DMS53 treated with DMSO at 0.1 percent for 48 hours (cell line): ENCODE measurements at regions not wholly inside any gene's neighbourhood (a gene's known extent, or its start where the extent isn't known, plus 50 kb on each side); places are given as distances from the start of the nearest gene placed in this dataset.

Experiments used
- DNase-seq: peaks from one replicate; lab custom pipeline; 2025; ENCODE audit not compliant: unreplicated experiment; lab: John Stamatoyannopoulos, UW

- no peak for DNase-seq
These were observed 106.5 kb upstream of the DRD2 start for GRCh38 chr11:113581713-113582112.

- DNase-seq = no peak
These were observed 104.2 kb upstream of the DRD2 start for GRCh38 chr11:113579292-113579940.

GRCh38 chr11:113578715-113579250, 103.6 kb upstream of the DRD2 start:
- DNase-seq = no peak

DNA sequence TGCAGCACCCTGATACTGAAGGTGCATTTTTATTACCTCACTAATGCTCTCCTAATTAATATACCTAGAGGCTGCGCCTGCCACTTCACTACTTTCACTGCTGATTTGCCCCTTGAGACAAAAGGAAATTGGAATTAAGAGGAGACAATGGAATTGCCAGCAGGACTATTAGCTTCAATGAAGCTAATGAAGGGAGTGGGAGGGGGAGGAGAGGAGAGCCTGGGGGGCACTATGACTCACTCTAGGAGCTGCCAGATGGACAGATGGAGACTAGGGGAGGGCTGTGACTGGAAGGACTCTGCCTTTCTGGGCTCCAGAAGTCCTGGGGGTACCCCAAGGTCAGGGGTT, 102.8 kb upstream of the DRD2 start:
- DNase-seq = no peak

GRCh38 chr11:113577356-113578032, 102.3 kb upstream of the DRD2 start:
- no peak for DNase-seq

GRCh38 chr11:113574586-113574985, 99.4 kb upstream of the DRD2 start:
- DNase-seq = no peak

- no peak for DNase-seq
These were observed 99.0 kb upstream of the DRD2 start for GRCh38 chr11:113574171-113574570.

DNA sequence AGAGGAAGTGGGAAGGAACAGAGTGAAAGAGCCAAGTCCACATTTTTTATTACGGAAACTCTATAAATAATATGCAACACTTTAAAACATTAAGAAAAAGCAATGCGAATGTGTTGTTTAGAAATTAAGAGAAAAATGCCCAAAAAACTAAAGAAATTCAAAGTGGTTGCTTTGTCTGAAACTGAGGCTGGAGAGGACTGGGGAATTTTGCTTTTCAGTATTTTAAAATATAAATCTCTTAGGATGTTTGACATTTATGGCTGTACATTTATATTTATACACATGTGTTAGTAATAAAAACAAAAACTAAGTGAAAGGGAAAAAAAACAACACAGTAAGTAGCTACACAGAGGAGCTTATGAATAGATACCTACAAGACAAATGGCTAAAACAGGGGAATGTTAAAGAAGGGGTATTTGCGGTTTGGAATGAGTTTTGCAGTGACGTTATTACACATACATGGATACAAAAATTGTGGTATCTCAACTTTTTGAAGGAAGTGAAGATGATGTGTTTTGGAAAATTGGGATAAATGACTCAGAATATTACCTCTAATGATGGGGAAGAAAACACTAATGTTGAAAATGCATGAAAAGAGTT, 97.0 kb upstream of the DRD2 start:
- DNase-seq = no peak

- DNase-seq = no peak
These were observed 96.3 kb upstream of the DRD2 start for GRCh38 chr11:113571531-113571930.

DNA sequence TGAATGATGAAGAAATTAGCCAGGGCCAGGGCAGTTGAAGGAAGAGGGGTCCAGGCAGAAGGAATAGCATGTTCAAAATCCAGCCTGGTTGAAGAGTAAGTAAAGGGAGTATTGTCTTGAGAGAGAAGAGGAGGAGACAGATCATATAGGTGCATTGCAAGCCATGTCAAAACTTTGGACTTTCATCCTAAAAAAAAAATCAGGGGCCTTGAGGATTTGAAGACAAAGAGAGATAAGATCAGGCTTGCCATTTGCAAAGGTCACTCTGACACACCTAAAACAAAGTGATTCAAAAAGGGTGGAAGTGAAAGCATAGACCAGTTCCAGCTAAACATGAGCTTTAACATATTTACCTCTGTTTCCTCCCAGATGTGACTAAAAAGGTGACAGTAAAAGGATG, 95.7 kb upstream of the DRD2 start:
- DNase-seq = no peak

DNA sequence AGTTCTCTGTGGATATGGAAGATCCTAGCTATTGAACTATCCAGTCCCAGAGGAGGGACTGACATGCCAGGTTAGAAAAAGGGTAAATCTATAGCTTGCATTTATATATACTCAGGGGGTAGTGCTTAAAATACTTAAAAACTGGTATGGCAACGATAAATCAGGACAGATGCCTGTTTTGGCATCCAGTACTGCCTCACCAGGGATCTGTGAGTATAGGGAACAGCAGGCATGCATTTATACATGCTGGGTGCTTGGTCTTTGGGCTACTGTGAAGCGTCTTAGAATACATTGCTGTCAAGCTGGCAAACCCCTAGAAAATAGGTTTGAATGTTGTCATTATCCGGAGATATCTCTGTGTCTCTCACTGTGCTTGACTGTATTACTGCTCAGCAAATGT, 94.2 kb upstream of the DRD2 start:
- DNase-seq = no peak

DNA sequence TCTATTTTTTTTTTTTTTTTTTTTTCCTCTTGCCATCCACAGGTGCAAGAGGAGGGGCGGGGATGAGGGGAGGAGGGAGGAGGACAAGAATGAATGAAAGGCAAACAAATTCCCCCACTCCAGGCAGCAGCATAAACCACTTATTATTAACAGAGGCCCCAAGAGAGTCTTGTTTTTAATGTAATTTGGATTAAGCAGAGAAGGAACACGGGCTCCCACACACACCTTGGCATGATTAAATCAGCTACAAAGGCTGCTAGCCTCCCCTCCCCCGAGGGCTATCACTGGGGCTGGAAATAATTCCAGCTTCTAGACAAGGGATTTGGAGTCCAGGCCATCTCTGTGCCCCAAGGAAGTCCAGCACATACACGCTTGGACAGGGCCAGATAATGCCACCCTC, 93.4 kb upstream of the DRD2 start:
- no peak for DNase-seq

- no peak for DNase-seq
These were observed 92.8 kb upstream of the DRD2 start for GRCh38 chr11:113567867-113568544.

DNA sequence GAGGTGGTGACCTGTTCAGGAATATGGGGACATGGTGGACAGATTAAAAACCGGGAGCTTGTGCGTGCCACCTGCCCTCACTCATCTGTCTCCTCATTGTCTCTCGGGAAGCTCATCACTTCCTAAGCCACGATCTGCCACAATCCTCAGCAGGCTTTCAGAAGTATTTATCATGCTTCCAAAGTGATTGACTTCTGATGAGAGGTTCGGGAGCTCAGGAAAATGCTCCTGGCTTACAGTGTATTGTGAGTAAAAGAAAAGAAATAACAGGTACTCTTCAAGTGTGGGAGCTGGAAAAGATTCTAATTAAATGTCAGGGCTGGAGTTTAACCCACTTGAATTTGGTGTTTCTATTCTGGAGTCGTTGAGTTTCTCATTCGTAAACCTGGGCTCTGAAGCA, 91.9 kb upstream of the DRD2 start:
- no peak for DNase-seq

GRCh38 chr11:113564527-113565130, 89.4 kb upstream of the DRD2 start:
- DNase-seq = no peak

DNA sequence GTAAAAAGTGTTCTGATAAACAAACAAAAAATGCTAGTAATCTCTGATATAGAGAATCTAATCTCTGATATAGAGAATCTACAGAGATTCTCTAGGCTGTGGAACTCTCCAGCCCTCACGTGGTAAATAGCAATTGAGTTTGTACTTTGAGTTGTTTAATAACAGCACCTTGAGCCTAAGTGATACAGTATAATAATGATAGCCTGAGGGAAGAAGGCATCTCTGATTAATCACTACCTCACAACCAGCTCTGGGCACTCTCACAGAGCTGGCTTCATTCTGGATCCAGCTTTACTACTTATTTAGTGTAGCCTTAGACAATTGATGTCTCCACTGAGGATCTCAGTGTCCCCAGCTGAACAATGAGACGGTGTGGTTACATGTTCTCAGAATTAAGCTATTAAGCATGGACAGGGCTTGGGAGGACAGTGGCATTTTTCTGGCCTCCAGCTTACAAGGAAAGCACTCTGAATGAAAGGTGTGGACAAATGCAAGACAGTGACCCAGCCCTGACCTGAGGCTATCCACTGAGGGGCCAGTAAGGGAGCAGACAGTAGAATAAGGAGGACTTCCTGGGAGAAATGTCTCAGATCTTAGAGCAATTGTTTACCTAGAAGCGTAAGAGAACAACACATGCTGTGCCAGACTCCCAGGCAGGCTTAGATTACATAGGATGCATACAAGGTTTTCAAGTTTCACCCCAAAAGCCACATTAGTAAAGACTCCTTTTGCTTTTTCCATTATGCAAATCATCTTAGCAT, 88.7 kb upstream of the DRD2 start:
- no peak for DNase-seq

DNA sequence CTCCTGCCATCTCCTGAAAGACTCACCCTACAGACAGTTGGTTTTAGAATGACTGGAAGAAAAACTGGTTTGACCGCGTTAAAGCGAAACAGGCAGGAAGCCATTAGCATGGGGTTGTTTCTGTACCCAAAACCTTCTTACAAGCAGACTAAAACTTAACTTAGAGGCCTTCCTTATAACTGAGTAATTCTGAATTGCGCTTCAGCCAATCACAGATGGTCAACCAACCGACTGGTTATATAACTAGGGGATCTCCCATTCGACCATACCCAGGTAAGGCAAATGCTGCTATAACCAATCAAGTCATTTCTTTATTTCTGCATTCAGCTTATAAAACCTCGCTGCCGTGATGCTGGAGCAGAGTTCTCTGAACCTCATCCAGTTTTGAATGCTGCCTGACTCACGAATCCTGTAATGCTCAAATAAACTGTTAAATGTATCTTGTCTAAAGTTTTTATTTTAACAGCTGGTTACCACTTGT, 87.8 kb upstream of the DRD2 start:
- DNase-seq = no peak

GRCh38 chr11:113562576-113562975, 87.4 kb upstream of the DRD2 start:
- no peak for DNase-seq

- DNase-seq = no peak
These were observed 82.7 kb upstream of the DRD2 start for GRCh38 chr11:113557926-113558325.

GRCh38 chr11:113556036-113556435, 80.8 kb upstream of the DRD2 start:
- no peak for DNase-seq
